WTC11 (cell line): ENCODE measurements at regions not wholly inside any gene's neighbourhood (a gene's known extent, or its start where the extent isn't known, plus 50 kb on each side); places are given as distances from the start of the nearest gene placed in this dataset.

Experiments
- ATAC-seq: fragments of 200-7000 bp; cut with Tn5 transposase; 2 replicates; pipeline ENCODE4 v1.10.0; 2021; ENCODE audit warnings: mild to moderate bottlenecking, moderate library complexity
- CTCF ChIA-PET: fragments of 300-600 bp; sonication (Branson Sonifier 250); formaldehyde crosslinking; loops from one replicate; lab custom pipeline; 2021; ENCODE audit warnings: antibody characterized with exemption; lab: Charles Lee
- POLR2A ChIA-PET: fragments of 350-600 bp; sonication (Branson Sonifier 250); formaldehyde crosslinking; loops from one replicate; lab custom pipeline; 2021; ENCODE audit warnings: antibody characterized with exemption; lab: Charles Lee
- DNase-seq: peaks from one replicate; pipeline ENCODE4 v3.0.0; 2021; ENCODE audit warnings: low spot score
- H3K27ac Mint-ChIP-seq: 2 replicates; pipeline ENCODE4 v1.8.0; 2021; ENCODE audit warnings: mixed read lengths
- H3K27me3 Mint-ChIP-seq: 2 replicates; pipeline ENCODE4 v1.8.0; 2021; ENCODE audit warnings: low read depth, mild to moderate bottlenecking, moderate library complexity, mixed read lengths
- H3K36me3 Mint-ChIP-seq: 2 replicates; pipeline ENCODE4 v1.8.0; 2021; ENCODE audit warnings: mixed read lengths
- H3K4me1 Mint-ChIP-seq: 2 replicates; pipeline ENCODE4 v1.8.0; 2022; ENCODE audit warnings: mixed read lengths
- H3K4me3 Mint-ChIP-seq: 2 replicates; pipeline ENCODE4 v1.8.0; 2021; ENCODE audit warnings: mild to moderate bottlenecking, moderate library complexity, mixed read lengths
- H3K9me3 Mint-ChIP-seq: 2 replicates; pipeline ENCODE4 v1.8.0; 2021; ENCODE audit warnings: mixed read lengths
- ATF2 ChIP-seq: sonication (generic); formaldehyde crosslinking; IDR thresholded peaks from 2 replicates; pipeline ENCODE4 v1.8.1; 2022; ENCODE audit warnings: low read depth, missing genetic modification reagents, borderline replicate concordance
- CDX4 ChIP-seq: fragments of 250-450 bp; sonication (Bioruptor Pico); IDR thresholded peaks from 2 replicates; pipeline ENCODE4 v1.9.0; 2021; ENCODE audit warnings: moderate library complexity, mild to moderate bottlenecking, inconsistent platforms, borderline replicate concordance
- CREB1 ChIP-seq: sonication (generic); formaldehyde crosslinking; IDR thresholded peaks from 2 replicates; pipeline ENCODE4 v1.8.0; 2023; ENCODE audit warnings: mild to moderate bottlenecking, missing genetic modification reagents
- CREM ChIP-seq: sonication (generic); formaldehyde crosslinking; IDR thresholded peaks from 2 replicates; pipeline ENCODE4 v1.8.1; 2022; ENCODE audit warnings: mild to moderate bottlenecking, missing genetic modification reagents, moderate library complexity
- ELF4 ChIP-seq: sonication (generic); formaldehyde crosslinking; IDR thresholded peaks from 2 replicates; pipeline ENCODE4 v1.8.1; 2022; ENCODE audit warnings: low read depth, mild to moderate bottlenecking, moderate library complexity, missing genetic modification reagents
- ESRRA ChIP-seq: sonication (generic); formaldehyde crosslinking; IDR thresholded peaks from 2 replicates; pipeline ENCODE4 v1.8.1; 2022; ENCODE audit warnings: mild to moderate bottlenecking, missing genetic modification reagents, borderline replicate concordance
- FOXJ3 ChIP-seq: sonication (generic); formaldehyde crosslinking; IDR thresholded peaks from 2 replicates; pipeline ENCODE4 v1.9.0; 2021; ENCODE audit warnings: missing genetic modification reagents, mild to moderate bottlenecking, borderline replicate concordance
- GRHL2 ChIP-seq: fragments of 250-450 bp; sonication (Bioruptor Pico); IDR thresholded peaks from 2 replicates; pipeline ENCODE4 v1.8.0; 2022; ENCODE audit warnings: mild to moderate bottlenecking, moderate library complexity; ENCODE audit not compliant: insufficient replicate concordance, severe bottlenecking
- HMGA2 ChIP-seq: fragments of 250-450 bp; sonication (Bioruptor Pico); IDR thresholded peaks from 2 replicates; pipeline ENCODE4 v1.4.0; 2021; ENCODE audit warnings: mild to moderate bottlenecking, moderate library complexity
- MAX ChIP-seq: sonication (generic); formaldehyde crosslinking; IDR thresholded peaks from 2 replicates; pipeline ENCODE4 v1.8.0; 2022; ENCODE audit warnings: mild to moderate bottlenecking, missing genetic modification reagents
- MXD4 ChIP-seq: fragments of 250-450 bp; sonication (Bioruptor Pico); IDR thresholded peaks from 2 replicates; pipeline ENCODE4 v1.8.0; 2021; ENCODE audit warnings: mild to moderate bottlenecking, moderate library complexity, borderline replicate concordance
- OVOL2 ChIP-seq: fragments of 250-450 bp; sonication (Bioruptor Pico); IDR thresholded peaks from 2 replicates; pipeline ENCODE4 v1.9.0; 2021; ENCODE audit warnings: mild to moderate bottlenecking, borderline replicate concordance
- PREB ChIP-seq: sonication (generic); formaldehyde crosslinking; IDR thresholded peaks from 2 replicates; pipeline ENCODE4 v1.8.1; 2022; ENCODE audit warnings: mild to moderate bottlenecking, missing genetic modification reagents, moderate library complexity, borderline replicate concordance
- SMAD4 ChIP-seq: sonication (generic); formaldehyde crosslinking; IDR thresholded peaks from 2 replicates; pipeline ENCODE4 v1.8.0; 2022; ENCODE audit warnings: mild to moderate bottlenecking, missing genetic modification reagents
- USF1 ChIP-seq: sonication (generic); formaldehyde crosslinking; IDR thresholded peaks from 2 replicates; pipeline ENCODE4 v1.8.0; 2022; ENCODE audit warnings: mild to moderate bottlenecking, missing genetic modification reagents
- USF2 ChIP-seq: sonication (generic); formaldehyde crosslinking; IDR thresholded peaks from 2 replicates; pipeline ENCODE4 v1.8.1; 2023; ENCODE audit warnings: mild to moderate bottlenecking, missing genetic modification reagents, moderate library complexity
- ZNF138 ChIP-seq: sonication (generic); formaldehyde crosslinking; conservative IDR thresholded peaks from 2 replicates; pipeline ENCODE4 v1.8.1; 2022; ENCODE audit warnings: mild to moderate bottlenecking, moderate library complexity, missing genetic modification reagents
- ZNF219 ChIP-seq: sonication (generic); formaldehyde crosslinking; IDR thresholded peaks from 2 replicates; pipeline ENCODE4 v1.8.0; 2023; ENCODE audit warnings: missing genetic modification reagents, mild to moderate bottlenecking, borderline replicate concordance
- ZNF425 ChIP-seq: fragments of 250-450 bp; sonication (Bioruptor Pico); conservative IDR thresholded peaks from 2 replicates; pipeline ENCODE4 v1.9.0; 2021; ENCODE audit warnings: mild to moderate bottlenecking

GRCh38 chr14:106522990-106523389 lies 996.6 kb downstream of the TMEM121 start:
- ATAC-seq (no peak), DNase-seq (no peak)
- Mint-ChIP-seq H3K9me3 (peaks cover 70% of the 10 kb centered on the region), H3K4me1 (no peaks in the 10 kb centered on the region)
- POLR2A ChIA-PET: no interaction called here
- no peak for TF ChIP-seq ATF2 (CRISPR knock-in tag)
- no peak for TF ChIP-seq ESRRA (CRISPR knock-in tag)
- TF ChIP-seq USF2: no peak
- TF ChIP-seq SMAD4 (CRISPR knock-in tag): no peak
- no peak for TF ChIP-seq ZNF425 (CRISPR knock-in tag)
- no peak for TF ChIP-seq ZNF219 (CRISPR knock-in tag)
- TF ChIP-seq, all 79 proteins: peak for 0
- peaks cover 8% of the 10 kb centered on the region for H3K27me3 Mint-ChIP-seq
- CTCF ChIA-PET: no interaction called here
- no peak overlapping the region for H3K4me3 Mint-ChIP-seq
- no peak overlapping the region for H3K27ac Mint-ChIP-seq
- H3K36me3 Mint-ChIP-seq: peaks cover 63% of the 10 kb centered on the region

- POLR2A ChIA-PET: no interaction called here
- TF ChIP-seq MXD4 (CRISPR knock-in tag): no peak
- no peak for TF ChIP-seq MAX
- no peak for TF ChIP-seq ZNF138 (CRISPR knock-in tag)
- TF ChIP-seq CREB1 (CRISPR knock-in tag): no peak
- TF ChIP-seq GRHL2 (CRISPR knock-in tag): no peak
- TF ChIP-seq SMAD4 (CRISPR knock-in tag): no peak
- DNase-seq (no peak), ATAC-seq (no peak)
- Mint-ChIP-seq H3K27ac (no peak overlapping the region), H3K36me3 (peaks cover 63% of the 10 kb centered on the region), H3K27me3 (peaks cover 9% of the 10 kb centered on the region), H3K9me3 (peaks cover 61% of the 10 kb centered on the region), H3K4me1 (no peaks in the 10 kb centered on the region), H3K4me3 (no peak overlapping the region)
- CTCF ChIA-PET: no interaction called here
Measured at GRCh38 chr14:106528717-106529116, 1002.3 kb downstream of the TMEM121 start.

GRCh38 chr14:106530031-106530422 lies 1003.6 kb downstream of the TMEM121 start:
- Mint-ChIP-seq H3K27ac (no peak overlapping the region), H3K4me3 (no peak overlapping the region), H3K4me1 (no peaks in the 10 kb centered on the region), H3K27me3 (peaks cover 9% of the 10 kb centered on the region), H3K9me3 (peaks cover 60% of the 10 kb centered on the region), H3K36me3 (peaks cover 57% of the 10 kb centered on the region)
- ChIA-PET CTCF (no interaction called here), POLR2A (no interaction called here)
- ATAC-seq (no peak), DNase-seq (no peak)
- TF ChIP-seq CREM (CRISPR knock-in tag) (no peak), USF1 (CRISPR knock-in tag) (no peak), GRHL2 (CRISPR knock-in tag) (no peak), MXD4 (CRISPR knock-in tag) (no peak), ATF2 (CRISPR knock-in tag) (no peak), OVOL2 (CRISPR knock-in tag) (no peak), ELF4 (CRISPR knock-in tag) (no peak), CDX4 (CRISPR knock-in tag) (no peak), PREB (CRISPR knock-in tag) (no peak), FOXJ3 (CRISPR knock-in tag) (no peak), HMGA2 (CRISPR knock-in tag) (no peak), ZNF425 (CRISPR knock-in tag) (no peak)
